HG03064 (cell line): ENCODE measurements at regions not wholly inside any gene's neighbourhood (a gene's known extent, or its start where the extent isn't known, plus 50 kb on each side); places are given as distances from the start of the nearest gene placed in this dataset.
"Not testable (repeated sequence)": the region's sequence is repeated elsewhere in the genome, so short reads cannot be mapped to it uniquely, and the experiment has no call there.

Experiments
- ATAC-seq: cut with Tn5 transposase; IDR thresholded peaks from one replicate; pipeline ENCODE4 v1.9.1; 2021; ENCODE audit warnings: low read depth; ENCODE audit not compliant: unreplicated experiment

DNA sequence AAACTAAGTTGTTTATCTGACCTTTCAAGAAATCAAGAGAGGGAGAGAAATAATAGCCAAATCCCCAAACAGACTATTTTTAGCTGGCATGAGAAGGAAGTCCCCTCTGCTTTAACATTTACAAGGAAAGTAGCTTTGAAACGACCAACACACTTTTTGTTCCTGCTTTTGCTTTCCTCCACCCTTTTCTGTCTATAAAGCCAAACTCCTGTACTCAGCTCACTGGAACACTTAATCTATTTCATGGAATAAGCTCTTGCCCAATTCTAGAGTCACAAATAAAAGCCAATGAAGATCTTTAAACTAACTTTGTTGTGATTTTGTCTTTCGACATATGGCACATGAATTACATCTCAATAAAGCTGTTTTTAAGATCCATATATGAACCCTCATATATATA, 86.8 kb upstream of the CCDC71L start:
- ATAC-seq: no peak

DNA sequence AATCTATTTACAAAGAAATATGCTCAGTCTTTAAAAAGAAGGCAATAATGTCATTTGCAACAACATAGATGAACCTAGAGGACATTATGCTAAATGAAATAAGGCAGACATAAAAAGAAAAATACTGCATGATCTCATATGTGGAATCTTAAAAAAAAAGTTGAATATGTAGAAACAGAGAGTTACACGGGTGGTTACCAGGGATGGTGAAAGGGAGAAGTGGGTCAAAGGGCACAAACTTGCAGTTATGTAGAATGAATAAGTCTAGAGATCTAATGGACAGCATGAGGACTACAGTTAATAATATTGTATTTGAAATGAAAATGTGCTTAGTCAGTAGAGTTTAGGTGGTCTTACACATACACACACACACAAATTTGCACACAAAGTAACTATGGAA, 88.2 kb upstream of the CCDC71L start:
- no peak for ATAC-seq

DNA sequence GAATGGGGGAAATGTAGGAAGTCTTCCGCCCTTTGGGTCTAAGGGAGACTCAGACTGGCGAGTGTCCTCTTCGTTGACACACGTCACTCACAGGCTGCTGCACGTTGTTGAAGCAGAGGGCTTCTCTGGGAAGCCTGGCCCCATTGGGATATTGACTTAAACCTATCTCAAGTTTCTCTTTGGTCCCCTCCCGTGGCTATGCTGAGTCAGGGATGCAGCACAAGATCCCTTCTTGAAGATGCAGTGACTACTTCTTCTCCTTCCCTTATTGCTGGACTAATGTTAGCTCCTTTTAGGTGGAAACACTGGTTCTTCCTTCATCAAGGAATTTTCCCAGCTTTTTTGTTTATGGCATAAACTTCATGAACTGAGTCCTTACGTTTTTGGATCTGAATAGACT, 89.8 kb upstream of the CCDC71L start:
- ATAC-seq: no peak

DNA sequence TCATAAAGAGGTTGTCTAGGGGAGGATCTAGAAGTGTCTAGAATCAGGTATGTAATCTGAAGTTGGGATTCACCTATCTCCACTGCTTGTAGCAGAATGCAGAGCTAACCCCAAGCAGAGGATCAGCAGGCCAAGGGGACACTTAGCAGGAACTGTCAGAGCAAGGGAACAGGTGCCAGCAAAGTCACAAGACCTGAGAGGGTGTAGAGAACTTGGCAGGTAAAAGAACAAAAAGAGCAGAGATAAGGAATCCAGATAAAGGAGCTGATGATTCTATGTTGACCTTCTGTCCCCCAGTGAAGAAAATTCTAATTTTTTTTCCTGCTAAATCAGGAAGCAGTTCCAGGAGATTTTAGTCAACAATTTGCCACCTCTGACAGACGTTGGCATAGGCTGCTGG, 91.4 kb upstream of the CCDC71L start:
- no peak for ATAC-seq

DNA sequence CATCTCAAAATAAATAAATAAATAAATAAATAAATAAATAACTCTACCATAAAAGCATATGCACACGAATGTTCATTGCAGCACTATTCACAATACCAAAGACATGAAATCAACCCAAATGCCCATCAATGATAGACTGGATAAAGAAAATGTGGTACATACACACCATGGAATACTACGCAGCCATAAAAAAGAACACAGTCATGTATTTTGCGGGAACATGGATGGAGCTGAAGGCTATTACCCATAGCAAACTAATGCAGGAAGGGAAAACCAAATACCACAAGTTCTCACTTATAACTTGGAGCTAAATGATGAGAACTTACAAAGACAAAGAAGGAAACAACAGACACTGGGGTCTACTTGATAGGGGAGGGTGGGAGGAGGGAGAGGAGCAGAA, 94.1 kb upstream of the CCDC71L start:
- not testable (repeated sequence) for ATAC-seq

DNA sequence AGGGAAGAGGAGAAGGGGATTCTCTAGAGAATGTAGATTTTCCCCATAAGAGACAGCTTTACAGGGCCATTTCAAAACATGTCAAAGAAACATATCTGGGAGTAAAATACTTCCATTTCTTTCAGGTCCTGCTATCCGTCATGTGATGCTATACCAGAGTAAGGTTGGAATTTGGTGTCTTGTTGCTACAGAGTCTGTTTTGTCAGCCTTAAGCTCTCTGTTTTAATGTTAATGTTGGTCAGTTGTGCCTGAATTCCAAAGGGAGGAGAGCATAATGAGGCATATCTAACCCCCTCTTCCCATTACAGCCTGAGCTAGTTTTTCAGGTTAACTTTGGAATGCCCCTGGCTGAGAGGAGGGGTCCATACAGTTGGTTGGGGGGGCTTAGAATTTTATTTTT, 94.7 kb upstream of the CCDC71L start:
- no peak for ATAC-seq

DNA sequence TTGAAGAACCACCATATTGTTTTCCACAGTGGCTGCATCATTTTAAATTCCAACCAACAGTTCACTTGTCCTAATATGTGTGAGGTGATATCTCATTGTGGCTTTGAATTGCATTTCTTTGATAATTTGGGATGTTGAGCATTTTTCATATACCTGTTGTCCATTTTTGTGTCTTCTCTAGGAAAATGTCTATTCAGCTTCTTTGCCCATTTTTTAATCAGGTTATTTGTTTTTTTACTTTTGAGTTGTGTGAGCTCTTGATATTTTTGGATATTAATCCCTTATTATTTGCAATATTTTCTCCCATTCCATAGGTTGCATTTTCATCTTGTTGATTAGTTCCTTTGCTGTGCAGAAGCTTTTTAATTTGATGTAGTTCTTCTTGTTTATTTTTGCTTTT, 95.1 kb upstream of the CCDC71L start:
- no peak for ATAC-seq

DNA sequence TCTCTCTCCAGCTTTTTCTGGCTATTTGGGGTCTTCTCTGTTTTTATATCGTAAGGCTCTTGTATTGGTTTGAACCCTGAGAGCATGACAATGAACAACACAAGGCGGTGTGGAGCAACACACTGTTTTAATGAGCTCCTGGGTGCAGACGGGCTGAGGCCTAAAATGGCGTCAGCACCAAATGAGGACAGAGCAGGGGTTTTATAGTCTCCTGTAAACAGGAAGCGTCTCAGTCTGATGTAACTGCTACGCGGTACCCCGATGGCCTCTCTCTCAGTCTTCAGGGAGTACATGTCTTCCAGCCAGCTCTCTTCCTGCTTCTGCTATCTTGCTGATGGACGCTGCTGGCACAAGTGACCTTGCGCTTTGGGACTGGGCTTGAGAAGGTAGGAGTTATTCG, 95.9 kb upstream of the CCDC71L start:
- no peak for ATAC-seq

DNA sequence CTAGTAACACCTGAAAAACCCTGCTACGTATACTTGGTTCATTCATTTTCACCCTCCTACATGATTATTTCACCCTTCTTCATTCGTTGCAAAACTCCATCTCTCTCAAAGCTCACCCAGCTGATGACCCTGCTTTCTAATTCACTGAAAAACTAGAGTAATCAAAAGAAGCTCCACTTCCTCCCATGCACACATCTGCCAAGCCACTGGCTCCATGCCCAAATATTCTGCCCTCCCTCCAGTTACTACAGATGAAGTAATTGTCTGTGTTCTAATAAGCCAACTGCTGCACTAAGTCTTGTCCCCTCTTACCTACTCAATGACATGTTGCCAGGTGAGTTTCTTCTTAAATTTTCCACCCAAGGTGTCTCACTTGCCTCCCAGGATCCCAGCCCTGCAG, 96.9 kb upstream of the CCDC71L start:
- no peak for ATAC-seq

DNA sequence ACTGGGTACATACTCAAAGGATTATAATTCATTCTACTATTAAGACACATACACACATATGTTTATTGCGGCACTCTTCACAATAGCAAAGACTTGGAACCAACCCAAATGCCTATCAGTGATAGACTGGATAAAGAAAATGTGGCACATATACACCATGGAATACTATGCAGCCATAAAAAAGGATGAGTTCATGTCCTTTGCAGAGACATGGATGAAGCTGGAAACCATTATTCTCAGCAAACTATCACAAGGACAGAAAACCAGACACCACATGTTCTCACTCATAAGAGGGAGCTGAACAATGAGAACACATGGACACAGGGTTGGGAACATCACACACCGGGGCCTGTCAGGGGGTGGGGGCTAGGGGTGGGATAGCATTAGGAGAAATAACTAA, 101.9 kb upstream of the CCDC71L start:
- not testable (repeated sequence) for ATAC-seq

DNA sequence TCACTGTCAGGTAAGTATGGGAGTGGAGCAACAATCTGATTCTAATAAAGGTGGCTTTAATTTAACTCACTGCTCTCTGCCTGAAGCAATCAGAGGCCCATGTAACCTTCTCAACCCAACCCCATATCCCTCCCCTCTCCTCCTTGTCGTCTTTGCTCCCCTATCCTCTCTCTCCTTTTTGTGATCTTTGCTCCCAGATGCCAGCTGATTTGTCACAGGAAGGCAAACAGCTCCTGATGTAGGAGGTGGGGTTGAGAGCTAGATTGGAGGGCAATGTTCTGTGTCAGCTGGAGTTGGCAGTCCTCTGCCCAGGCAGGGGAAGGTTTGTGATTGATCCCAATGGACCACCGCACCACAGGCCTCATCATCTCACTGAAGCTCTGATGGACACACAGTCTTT, 101.4 kb upstream of the PIK3CG start:
- ATAC-seq: no peak

DNA sequence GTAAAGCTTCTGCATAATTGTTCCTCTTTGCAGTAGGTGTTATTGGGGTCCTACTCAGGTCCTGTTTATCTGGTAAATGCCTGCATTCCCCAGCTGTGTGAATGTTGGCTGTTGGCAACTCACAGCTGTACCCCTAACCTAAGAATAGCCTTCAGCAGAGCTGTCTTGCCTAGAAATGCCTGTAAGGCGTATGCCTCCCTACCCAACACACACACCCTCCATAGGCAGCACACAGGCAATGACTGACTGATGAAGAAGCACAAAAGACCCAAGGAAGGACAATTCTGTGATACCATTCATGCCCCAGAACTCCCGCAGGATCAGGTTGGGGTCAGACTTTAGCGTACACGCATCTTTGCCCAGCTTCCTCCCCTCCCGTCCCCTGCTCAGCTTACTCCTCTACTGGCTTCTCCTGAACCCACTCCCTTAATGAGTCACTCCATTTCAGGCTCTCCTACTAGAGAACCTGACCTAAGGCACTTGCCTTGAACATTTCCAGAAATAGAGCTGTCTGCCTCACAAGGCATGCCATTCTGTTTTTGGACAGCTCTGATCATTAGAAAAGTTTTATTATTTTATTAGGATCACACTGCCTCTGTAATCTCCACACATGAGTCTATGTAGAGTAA, 99.2 kb upstream of the PIK3CG start:
- ATAC-seq: no peak

DNA sequence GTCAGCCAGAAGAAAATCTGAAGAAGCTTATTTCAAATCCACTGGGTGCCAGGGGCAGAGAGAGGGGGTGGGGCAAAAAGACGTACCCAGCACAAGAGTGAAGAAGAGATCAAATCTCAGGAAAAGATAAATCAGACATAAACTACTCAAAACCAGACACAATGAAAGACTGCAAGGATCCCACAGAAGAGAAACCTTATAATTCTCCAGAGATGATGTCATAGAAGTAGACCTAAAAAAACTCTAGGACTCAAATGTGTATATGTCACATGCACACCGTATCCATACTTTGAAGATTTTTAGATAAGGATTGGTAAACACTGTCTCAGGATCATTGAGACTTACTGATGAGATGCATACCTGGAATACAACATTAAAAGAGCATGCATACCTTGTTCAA, 98.5 kb upstream of the PIK3CG start:
- no peak for ATAC-seq

DNA sequence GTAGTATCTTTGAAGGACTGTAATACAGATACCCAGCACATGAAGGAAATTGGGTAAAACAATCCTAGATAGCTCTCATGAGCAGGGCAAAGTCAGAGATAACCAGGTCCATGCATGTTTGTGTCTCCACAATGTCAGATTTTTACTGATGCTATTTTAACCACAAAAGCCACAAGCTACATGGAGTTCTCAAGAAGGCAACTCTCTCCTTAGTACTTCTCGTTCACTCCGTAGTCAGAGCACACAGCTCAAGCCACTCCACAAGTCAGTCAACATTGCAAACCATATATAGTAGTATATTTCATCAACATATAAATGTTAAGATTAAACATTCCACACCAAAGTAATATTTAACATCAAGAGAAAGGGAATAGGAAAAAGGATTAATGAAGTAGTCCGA, 98.0 kb upstream of the PIK3CG start:
- no peak for ATAC-seq

DNA sequence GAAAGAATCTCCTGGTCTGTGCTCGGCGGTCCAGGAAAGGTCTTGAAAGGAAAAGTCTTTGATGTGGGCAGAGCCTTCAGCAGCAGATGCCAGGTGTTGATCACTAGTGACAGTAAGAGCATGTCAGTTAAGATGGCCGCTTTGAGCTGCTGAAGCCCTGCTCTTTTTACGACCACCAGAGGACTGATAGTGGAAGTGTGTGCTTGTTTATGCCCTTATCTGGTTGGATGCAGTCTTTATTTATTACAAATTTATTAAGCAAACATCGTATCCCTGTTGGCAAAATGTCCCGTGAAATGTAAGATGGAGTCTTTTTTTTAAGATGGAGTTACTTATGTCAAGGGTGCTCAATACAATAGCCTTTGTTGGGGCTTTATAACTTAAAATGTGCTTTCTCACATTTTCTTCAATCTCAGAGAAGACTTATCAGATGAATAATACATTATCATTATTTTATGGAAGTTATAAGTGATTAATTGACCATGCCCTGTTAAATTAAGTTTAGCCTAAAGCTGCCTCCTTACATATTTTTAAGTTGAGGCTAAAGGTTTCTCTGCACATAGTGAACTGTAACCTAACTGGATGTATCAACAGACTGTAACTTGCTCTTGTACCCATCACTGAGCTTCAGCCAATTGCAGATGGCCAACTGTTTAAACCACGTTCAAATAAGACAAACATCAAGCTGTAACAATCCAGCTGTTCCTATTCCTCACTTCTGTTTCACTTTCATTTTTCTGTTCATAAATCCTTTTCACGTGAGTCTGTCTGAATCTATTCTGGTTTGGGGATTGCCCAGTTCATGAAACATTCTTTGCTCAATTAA, 97.4 kb upstream of the PIK3CG start:
- peak; percentile 56 for ATAC-seq

DNA sequence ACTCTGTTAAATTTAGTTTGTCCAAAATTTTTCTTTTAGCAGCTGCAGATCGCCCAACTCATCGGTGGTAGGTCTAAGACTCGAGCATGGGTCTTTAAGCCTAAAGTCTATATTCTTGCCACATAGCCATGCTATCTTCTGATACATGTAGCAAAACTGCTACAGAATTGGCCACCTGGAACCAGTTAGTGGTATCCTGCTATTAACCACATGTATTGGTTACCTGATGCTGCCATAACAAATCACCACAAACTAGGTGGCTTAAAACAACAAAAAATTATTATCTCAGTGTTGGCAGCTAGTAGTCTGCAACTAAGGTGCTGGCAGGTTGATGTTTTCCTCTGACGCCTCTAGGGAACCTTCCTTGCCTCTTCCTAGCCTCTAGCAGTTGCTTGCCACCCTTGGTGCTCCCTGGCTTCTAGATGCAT, 96.7 kb upstream of the PIK3CG start:
- peak; percentile 80 for ATAC-seq

DNA sequence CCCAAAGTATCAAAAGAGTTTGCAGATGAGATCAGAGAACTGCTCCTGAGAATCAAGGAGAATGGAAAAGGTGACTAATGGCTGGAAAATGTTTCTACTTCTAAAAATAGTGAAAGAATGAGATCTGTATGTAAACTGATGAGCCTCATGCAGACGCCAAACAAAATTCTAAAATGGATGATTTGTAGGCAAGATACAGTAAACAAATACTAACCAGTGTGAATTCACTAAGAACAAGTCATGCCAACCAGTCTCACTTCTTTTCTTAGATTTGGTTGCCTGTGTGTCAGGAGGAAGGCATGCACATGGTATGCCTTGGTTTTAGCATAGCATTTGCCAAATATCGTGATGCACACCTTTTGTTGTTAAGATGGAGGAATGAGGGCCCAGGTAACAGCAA, 94.9 kb upstream of the PIK3CG start:
- no peak for ATAC-seq

DNA sequence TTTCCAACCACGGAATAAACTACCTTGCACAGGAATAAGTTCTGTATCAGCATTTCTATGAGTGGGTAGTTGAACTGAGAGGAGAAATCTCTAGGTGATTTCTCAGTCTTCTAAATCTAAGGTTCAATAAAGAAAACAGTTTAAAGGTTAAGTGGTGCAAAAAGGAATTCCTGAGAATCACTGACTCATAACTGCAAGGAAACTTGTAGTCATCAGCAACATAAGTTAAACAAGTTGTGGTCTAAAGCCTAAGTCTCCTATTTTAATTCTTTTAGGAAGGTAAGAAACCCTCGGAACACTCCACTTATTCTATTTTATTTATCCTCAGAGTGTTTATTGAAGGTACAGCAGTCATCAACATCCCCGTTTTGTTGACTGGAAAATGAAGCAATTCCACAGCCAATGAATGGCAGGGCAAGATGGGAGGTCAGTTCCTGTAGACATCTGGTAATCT, 92.4 kb upstream of the PIK3CG start:
- ATAC-seq: no peak

DNA sequence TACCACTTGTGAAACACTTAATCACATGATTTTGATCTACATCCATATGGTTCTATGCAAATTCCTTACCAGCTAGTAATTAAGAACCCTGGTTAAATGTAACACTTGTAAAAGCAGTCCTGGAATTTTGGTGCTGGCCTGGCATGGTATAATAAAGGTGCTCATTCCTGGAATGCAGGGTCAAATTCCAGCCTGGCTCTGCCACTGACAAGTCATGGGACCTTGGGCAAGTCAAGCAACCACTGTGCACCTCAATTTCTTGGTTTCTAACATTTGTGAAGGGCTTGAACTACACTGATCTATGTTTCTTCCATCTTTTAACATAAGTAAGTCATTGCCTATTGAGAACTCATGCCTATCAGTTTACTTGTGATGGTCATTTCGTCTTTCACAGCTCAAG, 91.9 kb upstream of the PIK3CG start:
- no peak for ATAC-seq

DNA sequence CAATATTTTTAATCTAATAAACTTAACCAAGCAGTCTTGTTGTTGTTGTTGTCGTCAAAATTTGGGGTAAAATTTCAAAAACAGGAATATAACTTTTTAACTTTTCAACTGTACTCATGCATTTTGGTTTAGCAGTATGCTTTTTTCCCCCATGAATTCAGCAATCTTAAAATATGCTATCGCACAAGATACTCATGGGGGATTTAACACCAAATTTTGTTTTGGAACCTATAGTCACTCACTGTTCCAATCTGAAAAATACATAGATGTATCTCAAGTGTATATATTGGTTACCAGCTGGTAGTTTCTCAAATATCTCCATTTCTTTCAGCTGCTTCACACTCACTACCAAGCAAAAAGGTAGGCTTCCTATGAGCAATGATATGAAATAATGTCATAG, 91.4 kb upstream of the PIK3CG start:
- no peak for ATAC-seq

DNA sequence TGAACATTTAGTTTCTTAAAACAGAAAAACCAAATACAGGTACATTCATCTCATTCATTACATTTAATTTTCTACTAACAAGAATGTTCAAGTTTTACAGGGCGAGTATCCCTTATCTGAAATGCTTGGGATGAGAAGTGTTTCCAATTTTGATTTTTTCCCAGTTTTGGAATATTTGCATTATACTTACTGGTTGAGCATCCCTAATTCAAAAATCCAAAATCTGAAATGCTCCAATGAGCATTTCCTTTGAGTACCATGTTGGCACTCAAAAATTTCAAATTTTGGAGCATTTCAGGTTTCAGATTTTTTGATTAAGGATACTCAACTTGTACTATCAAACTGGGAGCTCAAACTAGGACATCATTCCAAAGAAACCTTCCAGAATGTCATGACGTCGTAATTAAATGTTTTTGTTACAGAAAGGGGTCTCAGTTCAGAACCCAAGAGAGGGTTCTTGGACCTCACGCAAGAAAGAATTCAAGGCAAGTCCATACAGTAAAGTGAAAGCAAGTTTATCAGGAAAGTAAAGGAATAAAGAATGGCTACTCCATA, 90.8 kb upstream of the PIK3CG start:
- no peak for ATAC-seq
